ENCODE measurements at regions not wholly inside any gene's neighbourhood (a gene's known extent, or its start where the extent isn't known, plus 50 kb on each side); places are given as distances from the start of the nearest gene placed in this dataset.

DNA sequence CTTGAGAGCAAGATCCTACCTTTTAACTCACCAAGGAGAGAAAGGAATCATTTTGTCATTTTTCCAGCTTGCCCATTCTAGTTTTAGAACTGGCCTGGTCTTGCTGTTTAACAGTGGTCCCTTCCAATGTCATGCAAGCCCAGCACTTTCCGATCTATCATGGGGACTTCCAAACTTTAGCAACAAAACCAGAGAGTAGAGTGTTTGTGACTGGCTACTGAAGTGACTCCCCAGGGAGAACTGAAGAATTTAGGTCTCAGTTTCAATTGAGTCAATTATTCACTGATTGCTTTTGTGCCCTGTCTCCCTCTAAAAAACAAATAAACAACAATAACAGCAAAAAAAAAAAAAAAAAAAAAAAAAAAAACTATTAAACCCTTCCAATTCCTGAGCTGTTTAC lies 108.3 kb downstream of the LHFPL1 start:
- Histone ChIP-seq H3K56ac (replicated peaks; ENCODE audit: insufficient read length, low read depth, low read length) (no peak overlapping the region), H3K14ac (ENCODE audit: insufficient read length) (no peak overlapping the region), H3K79me2 (ENCODE audit: control insufficient read depth in 1 of 2, insufficient read depth in 2 of 2, low read length in 2 of 2) (no peaks in the 10 kb centered on the region), H3K27ac (ENCODE audit: low read depth, low read length) (no peak overlapping the region), H3K4ac (replicated peaks; ENCODE audit: insufficient read length, low read depth, low read length) (no peak overlapping the region), H3K9me3 (ENCODE audit: insufficient read depth in 2 of 2, low read depth in 1 of 2, low read length in 1 of 2) (no peaks in the 10 kb centered on the region), H2BK120ac (replicated peaks; ENCODE audit: low read depth, low read length) (no peak overlapping the region), H2BK5ac (ENCODE audit: low read depth, low read length) (no peak overlapping the region), H2BK20ac (ENCODE audit: low read length) (no peak overlapping the region), H2AK5ac (ENCODE audit: low read depth, low read length) (no peak overlapping the region), H3K18ac (ENCODE audit: extremely low read depth, low read length) (no peak overlapping the region), H2BK12ac (ENCODE audit: low read depth, low read length) (no peak overlapping the region), H2BK15ac (ENCODE audit: low read length) (no peak overlapping the region), H3K23me2 (ENCODE audit: low read depth, low read length) (no peaks in the 10 kb centered on the region), H4K20me1 (replicated peaks in 1 of 2; ENCODE audit: control insufficient read depth in 1 of 2, insufficient read depth in 2 of 2, low read length in 2 of 2) (no peaks in the 10 kb centered on the region), H3K4me1 (replicated peaks in 1 of 4; ENCODE audit: control insufficient read depth in 3 of 4, insufficient read depth in 4 of 4, low read length in 3 of 4) (no peaks in the 10 kb centered on the region), H3K4me3 (ENCODE audit: extremely low read depth in 1 of 4, insufficient read depth in 2 of 4, low read depth in 3 of 4, low read length in 4 of 4) (no peak overlapping the region), H3K23ac (ENCODE audit: insufficient read length) (no peak overlapping the region), H3K36me3 (ENCODE audit: control insufficient read depth in 2 of 4, insufficient read depth in 4 of 4, low read length in 3 of 4) (no peaks in the 10 kb centered on the region), H3K4me2 (ENCODE audit: insufficient read depth in 1 of 2, low read depth in 2 of 2, low read length in 2 of 2) (no peak overlapping the region), H4K5ac (ENCODE audit: insufficient read length, low read depth, low read length) (no peak overlapping the region), H3K79me1 (ENCODE audit: low read depth, low read length) (no peaks in the 10 kb centered on the region), H2AFZ (ENCODE audit: low read length) (no peak overlapping the region), H4K91ac (replicated peaks; ENCODE audit: insufficient read length, low read length) (no peak overlapping the region), H3K9ac (replicated peaks in 1 of 4; ENCODE audit: extremely low read depth in 1 of 4, low read depth in 3 of 4, low read length in 3 of 4) (no peak overlapping the region), H3K27me3 (replicated peaks in 1 of 4; ENCODE audit: control insufficient read depth in 3 of 4, extremely low read depth in 1 of 4, insufficient read depth in 3 of 4, low read length in 3 of 4) (no peaks in the 10 kb centered on the region), H4K8ac (ENCODE audit: extremely low read depth, insufficient read depth, low read length) (no peak overlapping the region)
- FAIRE-seq: no peak
- no peak for DNase-seq (ENCODE audit: low read depth in 1 of 2, low spot score in 2 of 2)
- WGBS, 2 experiments (ENCODE audit: extremely low coverage in 1 of 2, insufficient coverage in 1 of 2, insufficient read length in 1 of 2, insufficient replicate concordance in 2 of 2, low coverage in 1 of 2, low lambda C conversion rate in 2 of 2, missing lambda C conversion rate in 1 of 2): 100% methylated on average over 1 of the region's 1 CpG; no CpG with 5 or more reads in 1 of the 2 experiments
- ChIA-PET CTCF (ENCODE audit: partially characterized antibody) (interaction anchor here (0.7 to 2.0 kb wide), 3 partner anchors 29 to 394 kb away, joined by 4 to 6 read pairs (median 5); no protein-coding TSS in a partner anchor), POLR2A (ENCODE audit: partially characterized antibody) (no interaction called here)
- TF ChIP-seq TBP (IDR thresholded peaks at IDR 0.05; ENCODE audit: low read depth, low read length) (no peak), SIN3A (conservative IDR thresholded peaks at IDR 0.05 in 1 of 2, IDR thresholded peaks at IDR 0.05 in 1 of 2; ENCODE audit: low read depth in 1 of 2, low read length in 2 of 2) (no peak), EGR1 (IDR thresholded peaks at IDR 0.05; ENCODE audit: borderline replicate concordance, low read depth, low read length) (no peak), EZH2 (IDR thresholded peaks at IDR 0.05; ENCODE audit: low read depth, low read length, severe bottlenecking) (no peak), CBX5 (IDR thresholded peaks at IDR 0.05; ENCODE audit: low read depth, low read length) (no peak), GTF2F1 (IDR thresholded peaks at IDR 0.05; ENCODE audit: borderline replicate concordance, low read depth, low read length) (no peak), SIX5 (IDR thresholded peaks at IDR 0.05; ENCODE audit: low read depth, low read length) (no peak), TAF7 (optimal IDR thresholded peaks at IDR 0.05; ENCODE audit: borderline replicate concordance, low read depth, low read length) (no peak), TAF1 (IDR thresholded peaks at IDR 0.05; ENCODE audit: low read depth, low read length) (no peak), EP300 (IDR thresholded peaks at IDR 0.05; ENCODE audit: borderline replicate concordance in 1 of 2, low read depth in 2 of 2, low read length in 2 of 2) (no peak), TEAD4 (IDR thresholded peaks at IDR 0.05; ENCODE audit: low read depth, low read length) (no peak), RAD21 (IDR thresholded peaks at IDR 0.05 in 1 of 2, conservative IDR thresholded peaks at IDR 0.05 in 1 of 2; ENCODE audit: low read depth in 2 of 2, low read length in 2 of 2) (no peak), POLR2AphosphoS5 (IDR thresholded peaks at IDR 0.05; ENCODE audit: low read depth, low read length) (no peak)
